Left ventricle myocardium superior (tissue), 1 donor: ENCODE measurements at regions not wholly inside any gene's neighbourhood (a gene's known extent, or its start where the extent isn't known, plus 50 kb on each side); places are given as distances from the start of the nearest gene placed in this dataset.
"Not testable (repeated sequence)": the region's sequence is repeated elsewhere in the genome, so short reads cannot be mapped to it uniquely, and the experiment has no call there.

Experiments used
- ATAC-seq: fragments of 200-7000 bp; cut with Tn5 transposase; one replicate; pipeline ENCODE4 v1.9.1; 2020; ENCODE audit warnings: mild to moderate bottlenecking, moderate library complexity
- DNase-seq: peaks from one replicate; pipeline ENCODE4 v3.0.0-alpha.2; 2020
- intact Hi-C: fragments of 100-400 bp; cut with micrococcal nuclease; formaldehyde crosslinking; loops from one replicate; pipeline ENCODE4 v1.11.0; 2022
- donor health status: DM: no; HTN: yes; CAD: no; lungs with severe emphysema.

- ATAC-seq (peak; percentile 82), DNase-seq (no peak)
- intact Hi-C loops, result no loop called here
Measured at GRCh38 chr13:37476874-37477273, 121.7 kb downstream of the POSTN start.

GRCh38 chr13:37475966-37476365 lies 122.6 kb downstream of the POSTN start:
- intact Hi-C loops, result no loop called here
- DNase-seq (no peak), ATAC-seq (no peak)

GRCh38 chr13:37475151-37475550 lies 123.4 kb downstream of the POSTN start:
- intact Hi-C loops, result no loop called here
- ATAC-seq, result no peak

GRCh38 chr13:37473035-37473434 lies 125.5 kb downstream of the POSTN start:
- intact Hi-C loops, result no loop called here
- ATAC-seq (no peak), DNase-seq (no peak)

More at GRCh38 chr13:37475151-37475550, 123.4 kb downstream of the POSTN start:
- DNase-seq, result no peak

GRCh38 chr13:37472266-37472665 lies 126.3 kb downstream of the POSTN start:
- intact Hi-C loops, ATAC-seq, DNase-seq: not testable (repeated sequence)

GRCh38 chr13:37460166-37460565 lies 138.4 kb downstream of the POSTN start:
- ATAC-seq, result no peak
- intact Hi-C loops, result no loop called here
- DNase-seq, result no peak

- ATAC-seq (no peak), DNase-seq (no peak)
- intact Hi-C loops, result no loop called here
Measured at GRCh38 chr13:37457612-37458011, 141.0 kb downstream of the POSTN start.

- intact Hi-C loops, result no loop called here
- ATAC-seq (no peak), DNase-seq (no peak)
Measured at GRCh38 chr13:37456506-37456905, 142.1 kb downstream of the POSTN start.

GRCh38 chr13:37456041-37456440 lies 142.5 kb downstream of the POSTN start:
- intact Hi-C loops, result no loop called here
- no peak for DNase-seq
- no peak for ATAC-seq

- intact Hi-C loops, result no loop called here
- ATAC-seq (no peak), DNase-seq (no peak)
Measured at GRCh38 chr13:37453246-37453645, 145.3 kb downstream of the POSTN start.

GRCh38 chr13:37450276-37450675 lies 148.3 kb downstream of the POSTN start:
- DNase-seq, result no peak

GRCh38 chr13:37448153-37448552 lies 150.4 kb downstream of the POSTN start:
- ATAC-seq, result no peak
- no peak for DNase-seq
- intact Hi-C loops, result no loop called here

More at GRCh38 chr13:37450276-37450675, 148.3 kb downstream of the POSTN start:
- intact Hi-C loops, result no loop called here
- ATAC-seq, result no peak

GRCh38 chr13:37446503-37446902 lies 152.1 kb downstream of the POSTN start:
- intact Hi-C loops, result no loop called here
- peak; percentile 74 for ATAC-seq
- DNase-seq, result no peak

- no peak for ATAC-seq
- DNase-seq, result no peak
- intact Hi-C loops, result no loop called here
Measured at GRCh38 chr13:37443538-37443937, 155.0 kb downstream of the POSTN start.

- DNase-seq (no peak), ATAC-seq (no peak)
- intact Hi-C loops, result no loop called here
Measured at GRCh38 chr13:37442996-37443395, 155.6 kb downstream of the POSTN start.

- no peak for ATAC-seq
- intact Hi-C loops, result no loop called here
- no peak for DNase-seq
Measured at GRCh38 chr13:37435881-37436280, 162.7 kb downstream of the POSTN start.

GRCh38 chr13:37433086-37433485 lies 165.5 kb downstream of the POSTN start:
- no peak for ATAC-seq
- no peak for DNase-seq
- intact Hi-C loops, result no loop called here

GRCh38 chr13:37429976-37430375 lies 168.6 kb downstream of the POSTN start:
- intact Hi-C loops, result no loop called here
- no peak for DNase-seq
- no peak for ATAC-seq

GRCh38 chr13:37427843-37428494 lies 170.6 kb downstream of the POSTN start:
- DNase-seq, result no peak
- intact Hi-C loops, result no loop called here
- ATAC-seq, result peak; percentile 85

- DNase-seq, result no peak
- no peak for ATAC-seq
- intact Hi-C loops, result no loop called here
Measured at GRCh38 chr13:37418490-37418889, 180.1 kb downstream of the POSTN start.

GRCh38 chr13:37417060-37417441 lies 181.5 kb downstream of the POSTN start:
- ATAC-seq (no peak), DNase-seq (no peak)
- intact Hi-C loops, result no loop called here
